AG04449 (cell line): ENCODE measurements at regions not wholly inside any gene's neighbourhood (a gene's known extent, or its start where the extent isn't known, plus 50 kb on each side); places are given as distances from the start of the nearest gene placed in this dataset.

ENCODE experiments used
- CTCF ChIA-PET: fragments of 350-600 bp; formaldehyde crosslinking; extraction: SDS; loops from one replicate; lab custom pipeline; 2021; ENCODE audit warnings: antibody characterized with exemption; lab: Yijun Ruan, JAX
- POLR2A ChIA-PET: fragments of 400-600, 350-600 bp; formaldehyde crosslinking; extraction: SDS; loops from one replicate; lab custom pipeline; 2020; ENCODE audit warnings: antibody characterized with exemption, inconsistent platforms; lab: Yijun Ruan, JAX
- DNase-seq: peaks from one replicate; pipeline ENCODE4 v3.0.0-alpha.2; 2010; ENCODE audit warnings: low read depth, low spot score
- H3K4me3 ChIP-seq: 2 replicates; pipeline ENCODE4 v1.5.1; 2011; ENCODE audit warnings: low read depth, mild to moderate bottlenecking, control low read depth, low read length
- TF ChIP-seq, protein P1 (sequence below): IDR thresholded peaks from one replicate; pipeline ENCODE4 v1.5.1; 2011; ENCODE audit warnings: mild to moderate bottlenecking, moderate library complexity, low read length, control low read depth, inconsistent platforms; ENCODE audit not compliant: insufficient read depth; ENCODE audit errors: missing control alignments

DNA sequence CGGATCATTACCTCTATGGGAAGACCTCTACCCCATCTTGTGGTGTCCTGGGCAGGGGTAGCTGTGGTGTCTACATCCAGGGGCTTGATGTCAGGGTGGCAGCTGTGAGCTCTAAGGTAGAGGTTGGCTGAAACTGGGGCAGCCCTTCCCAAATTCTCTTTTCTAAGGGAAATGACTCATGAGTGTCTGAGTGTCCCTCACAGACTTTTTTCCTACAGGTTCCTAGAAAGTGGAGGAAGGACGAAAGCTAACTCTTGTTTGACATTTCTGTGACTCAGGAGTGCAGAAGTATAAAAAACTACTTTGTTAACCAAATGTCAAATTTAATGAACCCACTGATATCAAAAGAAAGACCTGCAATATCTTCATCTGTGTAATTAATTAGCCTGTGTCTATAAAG lies 481.5 kb downstream of the PDCD6IP start:
- TF ChIP-seq, protein P1, sequence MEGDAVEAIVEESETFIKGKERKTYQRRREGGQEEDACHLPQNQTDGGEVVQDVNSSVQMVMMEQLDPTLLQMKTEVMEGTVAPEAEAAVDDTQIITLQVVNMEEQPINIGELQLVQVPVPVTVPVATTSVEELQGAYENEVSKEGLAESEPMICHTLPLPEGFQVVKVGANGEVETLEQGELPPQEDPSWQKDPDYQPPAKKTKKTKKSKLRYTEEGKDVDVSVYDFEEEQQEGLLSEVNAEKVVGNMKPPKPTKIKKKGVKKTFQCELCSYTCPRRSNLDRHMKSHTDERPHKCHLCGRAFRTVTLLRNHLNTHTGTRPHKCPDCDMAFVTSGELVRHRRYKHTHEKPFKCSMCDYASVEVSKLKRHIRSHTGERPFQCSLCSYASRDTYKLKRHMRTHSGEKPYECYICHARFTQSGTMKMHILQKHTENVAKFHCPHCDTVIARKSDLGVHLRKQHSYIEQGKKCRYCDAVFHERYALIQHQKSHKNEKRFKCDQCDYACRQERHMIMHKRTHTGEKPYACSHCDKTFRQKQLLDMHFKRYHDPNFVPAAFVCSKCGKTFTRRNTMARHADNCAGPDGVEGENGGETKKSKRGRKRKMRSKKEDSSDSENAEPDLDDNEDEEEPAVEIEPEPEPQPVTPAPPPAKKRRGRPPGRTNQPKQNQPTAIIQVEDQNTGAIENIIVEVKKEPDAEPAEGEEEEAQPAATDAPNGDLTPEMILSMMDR = no peak

DNA sequence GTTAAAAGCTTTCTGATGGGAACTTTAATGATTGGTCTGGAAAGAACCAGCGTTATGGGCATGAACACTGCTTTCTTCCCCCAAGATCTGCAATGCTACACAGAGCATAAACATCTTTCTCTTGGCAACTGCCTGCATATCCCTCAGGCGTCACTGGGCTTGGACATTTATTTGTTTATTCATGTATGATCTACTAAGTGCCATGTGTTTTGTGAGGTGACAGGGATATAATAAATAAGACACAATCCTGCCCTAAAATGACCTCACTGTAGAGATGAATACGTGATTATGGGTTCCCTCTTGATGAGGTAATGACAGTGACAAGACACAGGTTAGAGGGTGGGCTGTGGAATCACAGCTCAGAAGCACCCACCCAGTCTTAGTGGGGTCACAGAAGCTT lies 485.3 kb downstream of the PDCD6IP start:
- no peak for DNase-seq
- no peak overlapping the region for H3K4me3 ChIP-seq
- TF ChIP-seq, protein P1 = no peak
- ChIA-PET POLR2A (no interaction called here), CTCF (interaction anchor here (1.3 kb wide), 1 partner anchor 18 kb away, joined by 5 read pairs; no protein-coding TSS in a partner anchor)

More for the DNA sequence above, 481.5 kb downstream of the PDCD6IP start:
- POLR2A ChIA-PET = no interaction called here
- CTCF ChIA-PET = interaction anchor here (1.1 to 4.0 kb wide), 2 partner anchors 12 to 19 kb away, joined by 3 to 17 read pairs; no protein-coding TSS in a partner anchor
- DNase-seq = no peak
- no peak overlapping the region for H3K4me3 ChIP-seq

DNA sequence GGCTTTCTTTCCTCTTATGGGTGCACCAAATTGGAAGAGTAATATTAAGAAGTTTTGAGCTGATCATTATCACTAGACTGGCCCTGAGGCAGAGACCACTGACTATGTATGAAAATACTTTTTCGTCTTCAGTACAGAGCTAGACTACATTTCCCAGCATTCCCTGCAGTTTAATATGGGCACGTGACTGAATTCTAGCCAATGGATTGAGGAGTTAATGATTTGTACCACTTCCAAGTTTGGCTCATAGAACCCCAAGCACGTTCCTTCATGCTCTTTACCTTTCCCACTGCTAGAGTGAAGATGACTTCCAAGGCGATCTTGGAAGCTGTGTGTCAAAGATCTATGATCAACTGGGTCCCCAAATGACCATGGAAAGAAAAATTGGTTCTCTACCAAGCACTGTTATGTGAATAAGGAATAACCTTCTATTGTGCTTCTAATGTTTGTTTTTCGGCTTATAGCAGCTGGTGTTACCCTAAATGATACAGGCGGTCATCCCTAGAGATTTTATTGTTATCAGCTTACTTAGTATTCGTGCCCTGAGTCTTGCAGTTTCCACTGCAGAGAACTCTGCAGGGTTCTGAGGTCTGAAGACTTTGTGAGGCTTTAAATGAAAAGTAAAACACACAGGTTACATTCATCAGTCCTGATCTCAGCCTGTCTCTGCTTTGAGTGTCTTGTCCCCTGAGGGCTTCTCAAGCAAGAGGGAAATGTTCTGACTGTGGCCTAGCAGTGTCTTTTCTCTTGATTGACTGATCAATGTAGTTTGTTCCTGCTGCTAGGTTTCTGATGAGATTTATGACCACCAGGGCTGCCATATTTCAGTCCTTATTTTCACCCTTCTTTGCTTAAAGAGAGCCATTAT lies 486.8 kb downstream of the PDCD6IP start:
- DNase-seq = no peak
- H3K4me3 ChIP-seq = no peak overlapping the region
- CTCF ChIA-PET = no interaction called here
- POLR2A ChIA-PET = no interaction called here
- TF ChIP-seq, protein P1 = no peak

DNA sequence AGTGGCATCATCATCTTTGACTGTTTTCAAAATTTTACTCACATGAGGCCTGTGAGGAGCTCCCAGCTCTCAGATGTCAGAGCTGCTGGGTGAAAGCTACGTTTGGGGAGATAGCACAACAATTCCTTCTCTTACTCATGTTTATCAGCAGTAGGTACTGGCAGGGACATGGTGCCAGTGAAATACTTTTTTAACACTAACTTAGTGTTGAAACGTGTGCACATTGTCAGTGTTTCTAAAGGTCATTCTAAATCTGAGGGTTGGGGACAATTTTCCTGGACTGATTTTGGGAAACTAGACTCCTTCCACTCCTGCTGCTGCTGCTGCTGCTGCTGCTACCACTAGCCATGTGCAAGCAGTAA lies 487.4 kb downstream of the PDCD6IP start:
- DNase-seq = no peak
- H3K4me3 ChIP-seq = no peak overlapping the region
- TF ChIP-seq, protein P1 = no peak
- ChIA-PET CTCF (no interaction called here), POLR2A (no interaction called here)

DNA sequence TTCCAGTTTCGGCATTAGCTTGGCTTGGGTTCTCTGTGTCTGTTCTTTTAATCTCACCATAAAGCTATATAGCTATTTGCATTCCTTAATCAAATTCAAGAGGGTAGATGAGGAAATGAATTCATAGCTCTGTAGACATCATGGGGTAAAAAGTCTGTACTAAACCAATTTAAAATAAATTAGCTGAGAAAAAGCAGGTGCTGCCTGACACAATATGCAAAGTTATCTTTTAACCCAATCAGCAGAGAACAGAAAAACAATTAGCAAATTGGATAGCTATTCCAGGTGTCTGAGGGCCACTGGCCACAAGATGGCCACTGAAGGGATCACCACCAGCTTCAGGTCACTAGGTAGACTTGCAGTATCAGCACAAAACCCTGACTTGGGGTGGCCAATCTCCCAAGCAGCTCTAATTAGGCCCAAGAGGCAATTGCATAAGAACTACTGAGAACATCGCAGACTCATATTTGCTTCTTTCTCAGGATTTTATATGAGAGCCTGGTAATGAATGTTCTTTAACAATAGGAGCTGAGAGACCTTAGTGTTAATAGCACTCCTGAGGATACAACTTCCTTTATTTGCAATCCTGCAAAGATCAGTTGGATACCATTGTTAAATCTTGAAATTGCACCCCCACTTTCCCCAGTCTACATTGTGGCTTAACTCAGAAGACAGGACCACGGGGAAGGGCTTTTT lies 494.3 kb downstream of the PDCD6IP start:
- ChIA-PET POLR2A (no interaction called here), CTCF (no interaction called here)
- no peak for DNase-seq
- TF ChIP-seq, protein P1 = no peak
- H3K4me3 ChIP-seq = no peak overlapping the region

DNA sequence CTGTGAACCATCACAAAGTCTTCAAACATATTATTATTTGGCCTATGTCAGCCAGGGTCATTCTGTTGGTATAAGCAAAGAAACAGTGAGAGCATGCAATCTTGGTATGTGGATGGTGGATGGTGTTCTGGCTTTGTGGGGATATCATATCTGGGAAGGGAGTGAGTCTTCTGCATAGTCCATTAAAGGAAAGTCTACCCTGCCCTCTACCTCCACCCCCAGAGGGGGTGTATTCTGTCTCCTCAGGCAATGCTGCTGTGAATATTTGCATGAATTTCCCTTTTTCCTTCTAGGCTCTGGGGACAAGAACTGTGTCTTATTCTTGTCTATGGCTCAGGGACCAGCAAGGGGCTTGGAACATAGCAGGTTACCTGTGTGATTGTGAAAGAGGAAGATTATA lies 495.8 kb downstream of the PDCD6IP start:
- no peak for DNase-seq
- CTCF ChIA-PET = no interaction called here
- POLR2A ChIA-PET = no interaction called here
- TF ChIP-seq, protein P1 = no peak
- no peak overlapping the region for H3K4me3 ChIP-seq
